ENCODE measurements at regions not wholly inside any gene's neighbourhood (a gene's known extent, or its start where the extent isn't known, plus 50 kb on each side); places are given as distances from the start of the nearest gene placed in this dataset.

- TF ChIP-seq POLR2AphosphoS5 (IDR thresholded peaks at IDR 0.05; ENCODE audit: insufficient read depth, low read depth, low read length) (no peak), CTCF (IDR thresholded peaks at IDR 0.05; ENCODE audit: extremely low read depth in 1 of 2, insufficient read depth in 1 of 2, low read depth in 1 of 2, low read length in 2 of 2) (no peak), EZH2 (IDR thresholded peaks at IDR 0.05; ENCODE audit: borderline replicate concordance, low read depth, low read length, severe bottlenecking) (no peak)
Observed at GRCh38 chr14:51317373-51317772, 77.3 kb downstream of the TMX1 start.

Measured in endothelial cell of umbilical vein (primary cell).